ENCODE measurements at regions not wholly inside any gene's neighbourhood (a gene's known extent, or its start where the extent isn't known, plus 50 kb on each side); places are given as distances from the start of the nearest gene placed in this dataset.
"Not testable (repeated sequence)": the region's sequence is repeated elsewhere in the genome, so short reads cannot be mapped to it uniquely, and the experiment has no call there.

DNA sequence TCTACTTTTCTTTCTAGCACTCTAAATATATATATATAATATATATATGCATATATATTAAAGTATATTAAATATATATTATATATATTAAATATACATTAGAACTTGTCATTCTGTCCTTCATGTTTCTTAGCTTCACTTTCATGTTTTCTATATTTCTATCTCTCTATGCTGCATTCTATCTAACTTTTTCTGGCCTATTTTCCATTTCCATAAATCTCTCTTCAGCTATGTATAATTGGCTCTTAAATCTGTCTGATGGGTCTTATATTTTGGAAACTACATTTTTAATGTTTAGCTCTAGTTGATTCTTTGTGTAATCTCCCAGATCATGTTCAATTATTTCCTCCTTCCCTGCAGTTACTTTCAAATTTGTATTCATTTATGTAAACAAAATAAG, 72.2 kb downstream of the MTNR1B start:
- FAIRE-seq (no peak), DNase-seq (ENCODE audit: low read depth, low spot score) (no peak), ATAC-seq (no peak)
- H3K27me3 ChIP-seq (replicated peaks in 1 of 2; ENCODE audit: control insufficient read depth in 2 of 2, insufficient read depth in 2 of 2, low read length in 1 of 2): no peaks in the 10 kb centered on the region
- H3K79me2 ChIP-seq (ENCODE audit: control insufficient read depth, insufficient read depth, low read length): no peaks in the 10 kb centered on the region
- SMC1A ChIA-PET (ENCODE audit: uncharacterized antibody, unreplicated experiment): no interaction called here
- TF ChIP-seq, protein P1, sequence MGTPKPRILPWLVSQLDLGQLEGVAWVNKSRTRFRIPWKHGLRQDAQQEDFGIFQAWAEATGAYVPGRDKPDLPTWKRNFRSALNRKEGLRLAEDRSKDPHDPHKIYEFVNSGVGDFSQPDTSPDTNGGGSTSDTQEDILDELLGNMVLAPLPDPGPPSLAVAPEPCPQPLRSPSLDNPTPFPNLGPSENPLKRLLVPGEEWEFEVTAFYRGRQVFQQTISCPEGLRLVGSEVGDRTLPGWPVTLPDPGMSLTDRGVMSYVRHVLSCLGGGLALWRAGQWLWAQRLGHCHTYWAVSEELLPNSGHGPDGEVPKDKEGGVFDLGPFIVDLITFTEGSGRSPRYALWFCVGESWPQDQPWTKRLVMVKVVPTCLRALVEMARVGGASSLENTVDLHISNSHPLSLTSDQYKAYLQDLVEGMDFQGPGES (IDR thresholded peaks at IDR 0.05): no peak
- TF ChIP-seq, protein P2, sequence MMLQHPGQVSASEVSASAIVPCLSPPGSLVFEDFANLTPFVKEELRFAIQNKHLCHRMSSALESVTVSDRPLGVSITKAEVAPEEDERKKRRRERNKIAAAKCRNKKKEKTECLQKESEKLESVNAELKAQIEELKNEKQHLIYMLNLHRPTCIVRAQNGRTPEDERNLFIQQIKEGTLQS (IDR thresholded peaks at IDR 0.05; ENCODE audit: borderline replicate concordance, extremely low read depth, low read depth, low read length): no peak
- TF ChIP-seq, protein P3, sequence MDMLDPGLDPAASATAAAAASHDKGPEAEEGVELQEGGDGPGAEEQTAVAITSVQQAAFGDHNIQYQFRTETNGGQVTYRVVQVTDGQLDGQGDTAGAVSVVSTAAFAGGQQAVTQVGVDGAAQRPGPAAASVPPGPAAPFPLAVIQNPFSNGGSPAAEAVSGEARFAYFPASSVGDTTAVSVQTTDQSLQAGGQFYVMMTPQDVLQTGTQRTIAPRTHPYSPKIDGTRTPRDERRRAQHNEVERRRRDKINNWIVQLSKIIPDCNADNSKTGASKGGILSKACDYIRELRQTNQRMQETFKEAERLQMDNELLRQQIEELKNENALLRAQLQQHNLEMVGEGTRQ (IDR thresholded peaks at IDR 0.05; ENCODE audit: borderline replicate concordance, low read depth, low read length): no peak
- TF ChIP-seq, protein P4, sequence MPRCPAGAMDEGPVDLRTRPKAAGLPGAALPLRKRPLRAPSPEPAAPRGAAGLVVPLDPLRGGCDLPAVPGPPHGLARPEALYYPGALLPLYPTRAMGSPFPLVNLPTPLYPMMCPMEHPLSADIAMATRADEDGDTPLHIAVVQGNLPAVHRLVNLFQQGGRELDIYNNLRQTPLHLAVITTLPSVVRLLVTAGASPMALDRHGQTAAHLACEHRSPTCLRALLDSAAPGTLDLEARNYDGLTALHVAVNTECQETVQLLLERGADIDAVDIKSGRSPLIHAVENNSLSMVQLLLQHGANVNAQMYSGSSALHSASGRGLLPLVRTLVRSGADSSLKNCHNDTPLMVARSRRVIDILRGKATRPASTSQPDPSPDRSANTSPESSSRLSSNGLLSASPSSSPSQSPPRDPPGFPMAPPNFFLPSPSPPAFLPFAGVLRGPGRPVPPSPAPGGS (IDR thresholded peaks at IDR 0.05; ENCODE audit: borderline replicate concordance, insufficient read depth, low read depth, low read length, poor library complexity, severe bottlenecking): no peak
- TF ChIP-seq IKZF1 (conservative IDR thresholded peaks at IDR 0.05): no peak
- TF ChIP-seq RAD21 (IDR thresholded peaks at IDR 0.05; ENCODE audit: insufficient read depth, low read depth, low read length): no peak
- TF ChIP-seq CHD4 (IDR thresholded peaks at IDR 0.05): no peak
- TF ChIP-seq SMARCA5 (IDR thresholded peaks at IDR 0.05): no peak
- no peak for TF ChIP-seq BACH1 (IDR thresholded peaks at IDR 0.05; ENCODE audit: borderline replicate concordance)
- no peak for TF ChIP-seq EGR1 (IDR thresholded peaks at IDR 0.05; ENCODE audit: borderline replicate concordance in 1 of 2, low read depth in 2 of 2, low read length in 2 of 2)
- TF ChIP-seq, protein P5, sequence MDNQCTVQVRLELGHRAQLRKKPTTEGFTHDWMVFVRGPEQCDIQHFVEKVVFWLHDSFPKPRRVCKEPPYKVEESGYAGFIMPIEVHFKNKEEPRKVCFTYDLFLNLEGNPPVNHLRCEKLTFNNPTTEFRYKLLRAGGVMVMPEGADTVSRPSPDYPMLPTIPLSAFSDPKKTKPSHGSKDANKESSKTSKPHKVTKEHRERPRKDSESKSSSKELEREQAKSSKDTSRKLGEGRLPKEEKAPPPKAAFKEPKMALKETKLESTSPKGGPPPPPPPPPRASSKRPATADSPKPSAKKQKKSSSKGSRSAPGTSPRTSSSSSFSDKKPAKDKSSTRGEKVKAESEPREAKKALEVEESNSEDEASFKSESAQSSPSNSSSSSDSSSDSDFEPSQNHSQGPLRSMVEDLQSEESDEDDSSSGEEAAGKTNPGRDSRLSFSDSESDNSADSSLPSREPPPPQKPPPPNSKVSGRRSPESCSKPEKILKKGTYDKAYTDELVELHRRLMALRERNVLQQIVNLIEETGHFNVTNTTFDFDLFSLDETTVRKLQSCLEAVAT (IDR thresholded peaks at IDR 0.05): no peak
- H3K9me3 ChIP-seq (replicated peaks; ENCODE audit: control insufficient read depth, insufficient read depth, low read length): no peaks in the 10 kb centered on the region
- RAD21 ChIA-PET (ENCODE audit: unreplicated experiment): no interaction called here
- intact Hi-C loops (cut with micrococcal nuclease; ENCODE audit: unreplicated experiment) (no loop called here), in situ Hi-C loops (cut with MboI) (no loop called here)
- H3K4me2 ChIP-seq (ENCODE audit: control insufficient read depth, insufficient read depth): no peak overlapping the region
- POLR2A ChIA-PET: no interaction called here
- H4K20me1 ChIP-seq (ENCODE audit: control insufficient read depth, insufficient read depth): no peaks in the 10 kb centered on the region
- no peak overlapping the region for H3K4me3 ChIP-seq
- no peaks in the 10 kb centered on the region for H3K36me3 ChIP-seq (ENCODE audit: control insufficient read depth in 2 of 2, insufficient read depth in 2 of 2, low read length in 1 of 2)
- H3K4me1 ChIP-seq (ENCODE audit: control insufficient read depth, insufficient read depth, low read length): no peaks in the 10 kb centered on the region
- no peak overlapping the region for H3K27ac ChIP-seq (ENCODE audit: control insufficient read depth, insufficient read depth)
- no peak overlapping the region for H3K9ac ChIP-seq (ENCODE audit: control insufficient read depth, insufficient read depth, low read length)
- BruUV-seq (replicated peaks): no TSS peak
- CTCF ChIA-PET: interaction anchor here (0.6 kb wide), 1 partner anchor 50 kb away, joined by 3 read pairs; no protein-coding TSS in a partner anchor
- H2AFZ ChIP-seq (ENCODE audit: control insufficient read depth, low read depth, low read length): no peak overlapping the region

DNA sequence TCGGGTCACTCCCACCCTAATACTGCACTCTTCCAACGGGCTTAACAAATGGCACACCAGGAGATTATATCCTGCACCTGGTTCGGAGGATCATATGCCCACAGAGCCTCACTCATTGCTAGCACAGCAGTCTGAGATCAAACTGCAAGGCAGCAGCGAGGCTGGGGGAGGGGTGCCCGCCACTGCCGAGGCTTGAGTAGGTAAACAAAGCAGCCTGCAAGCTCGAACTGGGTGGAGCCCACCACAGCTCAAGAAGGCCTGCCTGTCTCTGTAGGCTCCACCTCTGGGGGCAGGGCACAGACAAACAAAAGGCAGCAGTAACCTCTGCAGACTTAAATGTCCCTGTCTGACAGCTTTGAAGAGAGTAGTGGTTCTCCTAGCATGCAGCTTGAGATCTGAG, 73.7 kb downstream of the MTNR1B start:
- POLR2A ChIA-PET: not testable (repeated sequence)

More for the DNA sequence above, 73.7 kb downstream of the MTNR1B start:
- 9% methylated on average over 7 of the region's 7 CpGs for WGBS (ENCODE audit: insufficient coverage, insufficient replicate concordance, low lambda C conversion rate, missing lambda C conversion rate)
- H3K79me2 ChIP-seq (ENCODE audit: control insufficient read depth, insufficient read depth, low read length); H3K27ac ChIP-seq (ENCODE audit: control insufficient read depth, insufficient read depth); H3K27me3 ChIP-seq (replicated peaks in 1 of 2; ENCODE audit: control insufficient read depth in 2 of 2, insufficient read depth in 2 of 2, low read length in 1 of 2); ATAC-seq; H3K4me3 ChIP-seq; H2AFZ ChIP-seq (ENCODE audit: control insufficient read depth, low read depth, low read length); in situ Hi-C loops (cut with MboI); FAIRE-seq; H3K9ac ChIP-seq (ENCODE audit: control insufficient read depth, insufficient read depth, low read length); H3K9me3 ChIP-seq (replicated peaks; ENCODE audit: control insufficient read depth, insufficient read depth, low read length); H4K20me1 ChIP-seq (ENCODE audit: control insufficient read depth, insufficient read depth); H3K36me3 ChIP-seq (ENCODE audit: control insufficient read depth in 2 of 2, insufficient read depth in 2 of 2, low read length in 1 of 2); intact Hi-C loops (cut with micrococcal nuclease; ENCODE audit: unreplicated experiment); SMC1A ChIA-PET (ENCODE audit: uncharacterized antibody, unreplicated experiment); CTCF ChIA-PET; H3K4me1 ChIP-seq (ENCODE audit: control insufficient read depth, insufficient read depth, low read length); H3K4me2 ChIP-seq (ENCODE audit: control insufficient read depth, insufficient read depth); BruUV-seq (replicated peaks); RAD21 ChIA-PET (ENCODE audit: unreplicated experiment); DNase-seq (ENCODE audit: low read depth, low spot score): not testable (repeated sequence)

Measured in GM12878 (cell line).